ENCODE measurements at regions not wholly inside any gene's neighbourhood (a gene's known extent, or its start where the extent isn't known, plus 50 kb on each side); places are given as distances from the start of the nearest gene placed in this dataset.

DNA sequence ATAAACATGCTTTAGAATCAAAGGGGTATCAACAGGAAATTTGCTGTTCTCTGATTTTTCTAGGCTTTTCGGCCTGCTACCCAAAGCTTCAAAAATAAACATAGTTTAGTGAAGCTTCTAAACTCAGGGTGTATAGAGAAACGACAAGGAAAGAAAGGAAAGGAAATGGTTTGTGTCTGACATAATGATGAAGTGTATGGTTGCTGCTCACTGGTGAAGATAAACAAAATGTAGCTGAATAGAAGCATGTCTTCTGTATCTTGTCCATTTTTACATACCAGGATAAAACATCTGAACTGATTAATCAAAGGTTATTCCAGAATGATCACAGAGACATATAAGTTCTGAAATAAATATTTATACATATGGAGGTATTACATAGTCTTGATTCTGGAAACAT is 1324.6 kb upstream of the NRXN1 start:
- Histone ChIP-seq H3K4me1 (ENCODE audit: insufficient read depth) (no peaks in the 10 kb centered on the region), H3K4me2 (no peak overlapping the region), H2AFZ (no peak overlapping the region), H3K79me2 (replicated peaks; ENCODE audit: insufficient read depth) (no peaks in the 10 kb centered on the region), H3K4me3 (no peak overlapping the region), H3K9me2 (ENCODE audit: insufficient read depth) (no peaks in the 10 kb centered on the region), H3K36me3 (ENCODE audit: insufficient read depth) (no peaks in the 10 kb centered on the region), H3F3A (replicated peaks; ENCODE audit: low read depth) (no peaks in the 10 kb centered on the region), H4K20me1 (replicated peaks; ENCODE audit: insufficient read depth) (no peaks in the 10 kb centered on the region), H3K27ac (ENCODE audit: low read depth) (no peak overlapping the region), H3K27me3 (ENCODE audit: insufficient read depth) (no peaks in the 10 kb centered on the region)
- no peak overlapping the region for H3K27ac Mint-ChIP-seq
- peaks cover 14% of the 10 kb centered on the region for H3K36me3 Mint-ChIP-seq (ENCODE audit: low read depth)
- no peak for DNase-seq (ENCODE audit: low spot score)
- H3K4me3 Mint-ChIP-seq, result no peak overlapping the region
- no peak for ATAC-seq
- H3K27me3 Mint-ChIP-seq (ENCODE audit: insufficient read depth, low read depth, poor library complexity), result no peaks in the 10 kb centered on the region
- no peaks in the 10 kb centered on the region for H3K4me1 Mint-ChIP-seq
- peaks cover 14% of the 10 kb centered on the region for H3K9me3 Mint-ChIP-seq
- TF ChIP-seq EZH2 (IDR thresholded peaks at IDR 0.05; ENCODE audit: low read depth, unreplicated experiment) (no peak), NANOG (IDR thresholded peaks at IDR 0.05; ENCODE audit: borderline replicate concordance) (no peak), CREB1 (CRISPR knock-in tag; IDR thresholded peaks at IDR 0.05; ENCODE audit: low read depth) (no peak), ZNF114 (CRISPR knock-in tag; IDR thresholded peaks at IDR 0.05) (no peak), POLR2AphosphoS5 (IDR thresholded peaks at IDR 0.05; ENCODE audit: low read depth) (no peak), CTCF (conservative IDR thresholded peaks at IDR 0.05; ENCODE audit: low read depth in 2 of 2) (no peak), EZH2phosphoT487 (IDR thresholded peaks at IDR 0.05; ENCODE audit: unreplicated experiment) (no peak)
- TF ChIP-seq, protein P1, sequence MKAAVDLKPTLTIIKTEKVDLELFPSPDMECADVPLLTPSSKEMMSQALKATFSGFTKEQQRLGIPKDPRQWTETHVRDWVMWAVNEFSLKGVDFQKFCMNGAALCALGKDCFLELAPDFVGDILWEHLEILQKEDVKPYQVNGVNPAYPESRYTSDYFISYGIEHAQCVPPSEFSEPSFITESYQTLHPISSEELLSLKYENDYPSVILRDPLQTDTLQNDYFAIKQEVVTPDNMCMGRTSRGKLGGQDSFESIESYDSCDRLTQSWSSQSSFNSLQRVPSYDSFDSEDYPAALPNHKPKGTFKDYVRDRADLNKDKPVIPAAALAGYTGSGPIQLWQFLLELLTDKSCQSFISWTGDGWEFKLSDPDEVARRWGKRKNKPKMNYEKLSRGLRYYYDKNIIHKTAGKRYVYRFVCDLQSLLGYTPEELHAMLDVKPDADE (IDR thresholded peaks at IDR 0.05), result no peak
- TF ChIP-seq, protein P2, sequence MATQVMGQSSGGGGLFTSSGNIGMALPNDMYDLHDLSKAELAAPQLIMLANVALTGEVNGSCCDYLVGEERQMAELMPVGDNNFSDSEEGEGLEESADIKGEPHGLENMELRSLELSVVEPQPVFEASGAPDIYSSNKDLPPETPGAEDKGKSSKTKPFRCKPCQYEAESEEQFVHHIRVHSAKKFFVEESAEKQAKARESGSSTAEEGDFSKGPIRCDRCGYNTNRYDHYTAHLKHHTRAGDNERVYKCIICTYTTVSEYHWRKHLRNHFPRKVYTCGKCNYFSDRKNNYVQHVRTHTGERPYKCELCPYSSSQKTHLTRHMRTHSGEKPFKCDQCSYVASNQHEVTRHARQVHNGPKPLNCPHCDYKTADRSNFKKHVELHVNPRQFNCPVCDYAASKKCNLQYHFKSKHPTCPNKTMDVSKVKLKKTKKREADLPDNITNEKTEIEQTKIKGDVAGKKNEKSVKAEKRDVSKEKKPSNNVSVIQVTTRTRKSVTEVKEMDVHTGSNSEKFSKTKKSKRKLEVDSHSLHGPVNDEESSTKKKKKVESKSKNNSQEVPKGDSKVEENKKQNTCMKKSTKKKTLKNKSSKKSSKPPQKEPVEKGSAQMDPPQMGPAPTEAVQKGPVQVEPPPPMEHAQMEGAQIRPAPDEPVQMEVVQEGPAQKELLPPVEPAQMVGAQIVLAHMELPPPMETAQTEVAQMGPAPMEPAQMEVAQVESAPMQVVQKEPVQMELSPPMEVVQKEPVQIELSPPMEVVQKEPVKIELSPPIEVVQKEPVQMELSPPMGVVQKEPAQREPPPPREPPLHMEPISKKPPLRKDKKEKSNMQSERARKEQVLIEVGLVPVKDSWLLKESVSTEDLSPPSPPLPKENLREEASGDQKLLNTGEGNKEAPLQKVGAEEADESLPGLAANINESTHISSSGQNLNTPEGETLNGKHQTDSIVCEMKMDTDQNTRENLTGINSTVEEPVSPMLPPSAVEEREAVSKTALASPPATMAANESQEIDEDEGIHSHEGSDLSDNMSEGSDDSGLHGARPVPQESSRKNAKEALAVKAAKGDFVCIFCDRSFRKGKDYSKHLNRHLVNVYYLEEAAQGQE (IDR thresholded peaks at IDR 0.05; ENCODE audit: unreplicated experiment), result no peak

- no peak for ATAC-seq
- no peaks in the 10 kb centered on the region for H3K9me2 ChIP-seq (ENCODE audit: insufficient read depth)
- no peak overlapping the region for H3K4me2 ChIP-seq
- no peak overlapping the region for H3K27ac Mint-ChIP-seq
- no peaks in the 10 kb centered on the region for H3F3A ChIP-seq (replicated peaks; ENCODE audit: low read depth)
- H3K27me3 ChIP-seq (ENCODE audit: insufficient read depth), result no peaks in the 10 kb centered on the region
- no peaks in the 10 kb centered on the region for H4K20me1 ChIP-seq (replicated peaks; ENCODE audit: insufficient read depth)
- no peak for TF ChIP-seq ZNF114 (CRISPR knock-in tag; IDR thresholded peaks at IDR 0.05)
- TF ChIP-seq, protein P1 (IDR thresholded peaks at IDR 0.05), result no peak
- H3K36me3 ChIP-seq (ENCODE audit: insufficient read depth), result no peaks in the 10 kb centered on the region
- H3K27me3 Mint-ChIP-seq (ENCODE audit: insufficient read depth, low read depth, poor library complexity), result peaks cover 2% of the 10 kb centered on the region
- peaks cover 34% of the 10 kb centered on the region for H3K4me1 ChIP-seq (ENCODE audit: insufficient read depth)
- no peaks in the 10 kb centered on the region for H3K79me2 ChIP-seq (replicated peaks; ENCODE audit: insufficient read depth)
- H3K36me3 Mint-ChIP-seq (ENCODE audit: low read depth), result no peaks in the 10 kb centered on the region
- H3K9me3 Mint-ChIP-seq, result no peaks in the 10 kb centered on the region
- H3K27ac ChIP-seq (ENCODE audit: low read depth), result no peak overlapping the region
- no peak overlapping the region for H3K4me3 ChIP-seq
- no peak overlapping the region for H3K4me3 Mint-ChIP-seq
- H3K4me1 Mint-ChIP-seq, result peaks cover 29% of the 10 kb centered on the region
- H2AFZ ChIP-seq, result no peak overlapping the region
- DNase-seq (ENCODE audit: low spot score), result no peak
These were observed 1315.4 kb upstream of the NRXN1 start for GRCh38 chr2:52347292-52347691.

Measured in GM23338 (cell line).